Keratinocyte (primary cell): ENCODE measurements at regions not wholly inside any gene's neighbourhood (a gene's known extent, or its start where the extent isn't known, plus 50 kb on each side); places are given as distances from the start of the nearest gene placed in this dataset.
"Not testable (repeated sequence)": the region's sequence is repeated elsewhere in the genome, so short reads cannot be mapped to it uniquely, and the experiment has no call there.

Source experiments
- DNase-seq: peaks from one replicate; pipeline ENCODE4 v3.0.0-alpha.2; 2011; ENCODE audit warnings: low read depth, missing footprints, low spot score
- FAIRE-seq: peaks from 2 replicates; lab custom pipeline; 2011; peaks lifted over from hg19 to GRCh38; lab: Jason Lieb, UNC
- H2AFZ ChIP-seq: 2 replicates; pipeline ENCODE4 v1.6.0; 2012; ENCODE audit warnings: low read length, control low read depth, inconsistent platforms; ENCODE audit not compliant: control insufficient read depth
- H3K27ac ChIP-seq: 2 replicates; pipeline ENCODE4 v1.5.1; 2011; ENCODE audit warnings: low read length; ENCODE audit not compliant: control insufficient read depth, insufficient read depth
- H3K27me3 ChIP-seq: 3 replicates; pipeline ENCODE4 v1.6.0; 2011; ENCODE audit warnings: low read length; ENCODE audit not compliant: control insufficient read depth, insufficient read depth; ENCODE audit errors: extremely low read depth
- H3K36me3 ChIP-seq, 2 experiments: 2 replicates in 1 of 2; 3 replicates in 1 of 2; pipeline ENCODE4 v1.5.1; 2011; ENCODE audit warnings: low read length in 2 of 2, mild to moderate bottlenecking in 1 of 2; ENCODE audit not compliant: control insufficient read depth in 2 of 2, insufficient read depth in 2 of 2; ENCODE audit errors: extremely low read depth in 1 of 2
- H3K4me1 ChIP-seq: 3 replicates; pipeline ENCODE4 v1.5.1; 2011; ENCODE audit warnings: low read length; ENCODE audit not compliant: control insufficient read depth, insufficient read depth; ENCODE audit errors: extremely low read depth
- H3K4me2 ChIP-seq: 3 replicates; pipeline ENCODE4 v1.6.0; 2011; ENCODE audit warnings: low read depth, low read length; ENCODE audit not compliant: control insufficient read depth, insufficient read depth; ENCODE audit errors: extremely low read depth
- H3K4me3 ChIP-seq, 3 experiments: fragments of 200-600 bp in 1 of 3; sonication (generic) in 1 of 3; 2 replicates in 2 of 3; 3 replicates in 1 of 3; pipeline ENCODE4 v1.5.1; 2011 to 2016; ENCODE audit warnings: low read length in 3 of 3, mild to moderate bottlenecking in 3 of 3, control low read depth in 2 of 3, inconsistent platforms in 1 of 3, low read depth in 1 of 3, mixed read lengths in 1 of 3, mixed run types in 1 of 3, moderate library complexity in 1 of 3; ENCODE audit not compliant: control insufficient read depth in 2 of 3, insufficient read depth in 2 of 3; ENCODE audit errors: extremely low read depth in 1 of 3
- H3K79me2 ChIP-seq: 2 replicates; pipeline ENCODE4 v1.6.0; 2012; ENCODE audit warnings: low read length; ENCODE audit not compliant: control insufficient read depth, insufficient read depth
- H3K9ac ChIP-seq: 3 replicates; pipeline ENCODE4 v1.6.0; 2011; ENCODE audit warnings: low read length; ENCODE audit not compliant: control insufficient read depth, insufficient read depth; ENCODE audit errors: extremely low read depth
- H3K9me1 ChIP-seq: 3 replicates; pipeline ENCODE4 v1.6.0; 2011; ENCODE audit warnings: low read length; ENCODE audit not compliant: control insufficient read depth, insufficient read depth; ENCODE audit errors: extremely low read depth
- H3K9me3 ChIP-seq: 2 replicates; pipeline ENCODE4 v1.5.1; 2012; ENCODE audit warnings: low read depth, low read length; ENCODE audit not compliant: control insufficient read depth
- H4K20me1 ChIP-seq: 3 replicates; pipeline ENCODE4 v1.6.0; 2011; ENCODE audit warnings: low read length; ENCODE audit not compliant: control insufficient read depth, insufficient read depth; ENCODE audit errors: extremely low read depth
- CTCF ChIP-seq, 3 experiments: IDR thresholded peaks in 1 of 3; conservative IDR thresholded peaks in 1 of 3; optimal IDR thresholded peaks in 1 of 3; 2 replicates in 2 of 3; 3 replicates in 1 of 3; pipeline versions ENCODE3 to v1.5.1; 2011; ENCODE audit warnings: low read length in 3 of 3, mild to moderate bottlenecking in 3 of 3, moderate library complexity in 2 of 3, control low read depth in 1 of 3, inconsistent platforms in 1 of 3; ENCODE audit not compliant: insufficient read depth in 2 of 3; ENCODE audit errors: extremely low read depth in 1 of 3
- EZH2 ChIP-seq: IDR thresholded peaks from one replicate; pipeline ENCODE4 v1.6.1; 2012; ENCODE audit warnings: inconsistent platforms, mild to moderate bottlenecking, low read length, moderate library complexity
- dilution Hi-C: fragments of 300-500 bp; cut with MboI; formaldehyde crosslinking; loops from one replicate; pipeline ENCODE4 v1.7.0; 2020; ENCODE audit warnings: low sequenced_read_pairs; ENCODE audit not compliant: extremely low pct_ligation_motif_present

- H3K27me3 ChIP-seq, result no peaks in the 10 kb centered on the region
- dilution Hi-C loops, result no loop called here
- no peaks in the 10 kb centered on the region for H4K20me1 ChIP-seq
- H3K4me3 ChIP-seq, result no peak overlapping the region
- H3K36me3 ChIP-seq, result no peaks in the 10 kb centered on the region
- no peak overlapping the region for H3K27ac ChIP-seq
- no peaks in the 10 kb centered on the region for H3K4me1 ChIP-seq
- DNase-seq, result no peak
- no peaks in the 10 kb centered on the region for H3K9me3 ChIP-seq
- H3K9me1 ChIP-seq, result no peaks in the 10 kb centered on the region
- no peak overlapping the region for H3K9ac ChIP-seq
- no peak for FAIRE-seq
- no peak overlapping the region for H2AFZ ChIP-seq
- TF ChIP-seq EZH2, result no peak
- TF ChIP-seq CTCF (optimal IDR thresholded peaks at IDR 0.05 in 1 of 3, IDR thresholded peaks at IDR 0.05 in 1 of 3, conservative IDR thresholded peaks at IDR 0.05 in 1 of 3; ENCODE audit: extremely low read depth in 1 of 3, insufficient read depth in 2 of 3, low read length in 3 of 3), result no peak
- H3K79me2 ChIP-seq, result no peaks in the 10 kb centered on the region
- no peak overlapping the region for H3K4me2 ChIP-seq
Observed at GRCh38 chr4:126191536-126191935, 876.8 kb downstream of the FAT4 start.

- no peak overlapping the region for H2AFZ ChIP-seq
- no peak overlapping the region for H3K9ac ChIP-seq
- dilution Hi-C loops, result no loop called here
- H4K20me1 ChIP-seq, result no peaks in the 10 kb centered on the region
- H3K4me1 ChIP-seq, result no peaks in the 10 kb centered on the region
- FAIRE-seq (no peak), DNase-seq (no peak)
- TF ChIP-seq EZH2, result no peak
- TF ChIP-seq CTCF (optimal IDR thresholded peaks at IDR 0.05 in 1 of 3, IDR thresholded peaks at IDR 0.05 in 1 of 3, conservative IDR thresholded peaks at IDR 0.05 in 1 of 3; ENCODE audit: extremely low read depth in 1 of 3, insufficient read depth in 2 of 3, low read length in 3 of 3), result no peak
- H3K27ac ChIP-seq, result no peak overlapping the region
- no peaks in the 10 kb centered on the region for H3K9me3 ChIP-seq
- H3K79me2 ChIP-seq, result no peaks in the 10 kb centered on the region
- no peaks in the 10 kb centered on the region for H3K36me3 ChIP-seq
- H3K27me3 ChIP-seq, result no peaks in the 10 kb centered on the region
- H3K4me3 ChIP-seq, result no peak overlapping the region
- no peaks in the 10 kb centered on the region for H3K9me1 ChIP-seq
- H3K4me2 ChIP-seq, result no peak overlapping the region
Observed at GRCh38 chr4:126192506-126192905, 877.8 kb downstream of the FAT4 start.

GRCh38 chr4:126201251-126202138 lies 886.7 kb downstream of the FAT4 start:
- H3K9me1 ChIP-seq, H3K9me3 ChIP-seq, H3K4me3 ChIP-seq, H2AFZ ChIP-seq, H3K27me3 ChIP-seq, H4K20me1 ChIP-seq, H3K79me2 ChIP-seq, FAIRE-seq, dilution Hi-C loops, H3K9ac ChIP-seq, H3K27ac ChIP-seq, H3K4me2 ChIP-seq, DNase-seq, H3K36me3 ChIP-seq, H3K4me1 ChIP-seq: not testable (repeated sequence)
